K562 (cell line): ENCODE measurements at regions not wholly inside any gene's neighbourhood (a gene's known extent, or its start where the extent isn't known, plus 50 kb on each side); places are given as distances from the start of the nearest gene placed in this dataset.

Experiments used
- ATAC-seq: fragments of 200-7000 bp; cut with Tn5 transposase; 3 replicates; pipeline ENCODE4 v1.9.1; 2020; ENCODE audit warnings: moderate library complexity
- BruUV-seq: library from RNA; stranded (reverse); fragments of 400-500 nt; replicated peaks from 2 replicates; lab custom pipeline; 2021; lab: Mats Ljungman, UMichigan
- CTCF ChIA-PET: fragments of 300-600 bp; formaldehyde crosslinking; extraction: SDS; loops from one replicate; lab custom pipeline; 2021; ENCODE audit warnings: low intra/inter-chr PET ratio; lab: Yijun Ruan, JAX
- POLR2A ChIA-PET: fragments of 300-600, 350-650 bp; sonication (Branson Sonifier 250); formaldehyde crosslinking; extraction: SDS; loops from one replicate; lab custom pipeline; 2021; ENCODE audit warnings: antibody characterized with exemption, inconsistent platforms; lab: Yijun Ruan, JAX
- DNase-seq, 4 experiments: peaks; one replicate each; pipeline versions ENCODE4 v3.0.0 to v3.0.0-alpha.2; 2011 to 2018; ENCODE audit warnings: low spot score in 3 of 4, mixed read lengths in 3 of 4; ENCODE audit errors: extremely low read depth in 1 of 4
- FAIRE-seq: peaks from 2 replicates; lab custom pipeline; 2011; peaks lifted over from hg19 to GRCh38; lab: Jason Lieb, UNC
- H2AFZ ChIP-seq: 2 replicates; pipeline ENCODE4 v1.6.0; 2011; ENCODE audit warnings: low read depth, low read length, control low read depth, inconsistent platforms
- H3K27ac ChIP-seq: fragments of 200-600 bp; 3 replicates; pipeline ENCODE4 v1.8.0; 2011; ENCODE audit warnings: low read depth, mild to moderate bottlenecking, control low read depth, inconsistent platforms, low read length, moderate library complexity, mixed read lengths; ENCODE audit errors: extremely low read depth
- H3K27me3 ChIP-seq, 2 experiments: fragments of 300-600 bp in 1 of 2; 2 replicates in 1 of 2; 3 replicates in 1 of 2; pipeline versions ENCODE4 v1.6.0 to v1.8.0; 2011; ENCODE audit warnings: inconsistent platforms in 2 of 2, low read length in 2 of 2, mild to moderate bottlenecking in 1 of 2, mixed read lengths in 1 of 2, moderate library complexity in 1 of 2; ENCODE audit not compliant: control insufficient read depth in 2 of 2, insufficient read depth in 2 of 2
- H3K36me3 ChIP-seq: fragments of 300-600 bp; 3 replicates; pipeline ENCODE4 v1.8.0; 2011; ENCODE audit warnings: mild to moderate bottlenecking, low read length, inconsistent platforms; ENCODE audit not compliant: control insufficient read depth, insufficient read depth
- H3K4me1 ChIP-seq, 2 experiments: fragments of 200-600 bp in 1 of 2; replicated peaks in 1 of 2; 2 replicates in 1 of 2; 3 replicates in 1 of 2; pipeline versions ENCODE4 v1.5.1 to v1.8.0; 2011; ENCODE audit warnings: inconsistent platforms in 2 of 2, low read length in 2 of 2, mild to moderate bottlenecking in 1 of 2, mixed read lengths in 1 of 2, moderate library complexity in 1 of 2; ENCODE audit not compliant: control insufficient read depth in 2 of 2, insufficient read depth in 2 of 2
- H3K4me2 ChIP-seq: 2 replicates; pipeline ENCODE4 v1.6.1; 2011; ENCODE audit warnings: low read length, control low read depth, inconsistent platforms, mixed read lengths; ENCODE audit not compliant: insufficient read depth
- H3K4me3 ChIP-seq: fragments of 200-600 bp; sonication (generic), shearing (Covaris generic); 2 replicates; pipeline ENCODE4 v1.5.1; 2016; ENCODE audit warnings: control low read depth, inconsistent platforms
- H3K79me2 ChIP-seq: fragments of 200-600 bp; 3 replicates; pipeline ENCODE4 v1.8.0; 2011; ENCODE audit warnings: low read length, inconsistent platforms; ENCODE audit not compliant: control insufficient read depth, insufficient read depth
- H3K9ac ChIP-seq, 2 experiments: 2 replicates each; pipeline versions ENCODE4 v1.6.0 to v1.6.1; 2011; ENCODE audit warnings: low read depth in 2 of 2, low read length in 2 of 2, control low read depth in 1 of 2, inconsistent platforms in 1 of 2, mild to moderate bottlenecking in 1 of 2, mixed read lengths in 1 of 2; ENCODE audit not compliant: insufficient read depth in 1 of 2
- H3K9me1 ChIP-seq: one replicate; pipeline ENCODE4 v1.6.0; 2011; ENCODE audit warnings: inconsistent platforms, mild to moderate bottlenecking, low read length, moderate library complexity; ENCODE audit not compliant: control insufficient read depth, insufficient read depth
- H3K9me3 ChIP-seq: replicated peaks from 2 replicates; pipeline ENCODE4 v1.5.1; 2011; ENCODE audit warnings: low read depth, low read length, inconsistent platforms; ENCODE audit not compliant: control insufficient read depth, insufficient read depth
- H4K20me1 ChIP-seq: replicated peaks from 2 replicates; pipeline ENCODE4 v1.6.1; 2011; ENCODE audit warnings: low read length, inconsistent platforms, mixed read lengths; ENCODE audit not compliant: control insufficient read depth, insufficient read depth
- ETV1 ChIP-seq: fragments of 450-650 bp; conservative IDR thresholded peaks from 2 replicates; pipeline ENCODE4 v1.6.1; 2016; ENCODE audit warnings: missing genetic modification characterization, control low read depth, low read depth, missing compliant biosample characterization
- GTF2F1 ChIP-seq: IDR thresholded peaks from 2 replicates; pipeline ENCODE4 v1.6.1; 2011; ENCODE audit warnings: low read depth, low read length, improper control_type of control experiment
- WGBS: fragments of 100-300 bp; shearing (Covaris generic); methylation state at CpG from one replicate; pipeline ENCODE4 v1.1.6; 2016; ENCODE audit warnings: low coverage, mixed read lengths; ENCODE audit not compliant: insufficient coverage; ENCODE audit errors: missing lambda C conversion rate; 5-methylcytosine and 5-hydroxymethylcytosine counted together
- in situ Hi-C: fragments of 300-500 bp; cut with MboI; formaldehyde crosslinking; loops from 4 replicates; pipeline ENCODE4 v1.15.0; 2018; ENCODE audit warnings: inconsistent platforms, mixed read lengths
- intact Hi-C: fragments of 100-400 bp; cut with micrococcal nuclease; formaldehyde crosslinking; loops from 2 replicates; pipeline ENCODE4 v1.14.2; 2022
- TF ChIP-seq, protein P1 (sequence below): fragments of 200-400 bp; formaldehyde crosslinking; IDR thresholded peaks from 2 replicates; pipeline ENCODE4 v1.6.1; 2017; ENCODE audit warnings: mild to moderate bottlenecking, low read depth, low read length, moderate library complexity
- TF ChIP-seq, protein P2 (sequence below): IDR thresholded peaks from 2 replicates; pipeline ENCODE4 v1.6.1; 2012; ENCODE audit warnings: low read depth, low read length, improper control_type of control experiment, borderline replicate concordance
- TF ChIP-seq, protein P3 (sequence below): fragments of 250-450 bp; sonication (Bioruptor Pico); IDR thresholded peaks from 2 replicates; pipeline ENCODE4 v1.5.0; 2021; ENCODE audit warnings: mild to moderate bottlenecking, moderate library complexity
- TF ChIP-seq, protein P4 (sequence below): sonication (generic); formaldehyde crosslinking; IDR thresholded peaks from 2 replicates; pipeline ENCODE4 v1.8.0; 2022; ENCODE audit warnings: mild to moderate bottlenecking, missing genetic modification reagents

GRCh38 chr5:23314827-23315226, 192.6 kb upstream of the PRDM9 start (continued):
- TF ChIP-seq, protein P1, sequence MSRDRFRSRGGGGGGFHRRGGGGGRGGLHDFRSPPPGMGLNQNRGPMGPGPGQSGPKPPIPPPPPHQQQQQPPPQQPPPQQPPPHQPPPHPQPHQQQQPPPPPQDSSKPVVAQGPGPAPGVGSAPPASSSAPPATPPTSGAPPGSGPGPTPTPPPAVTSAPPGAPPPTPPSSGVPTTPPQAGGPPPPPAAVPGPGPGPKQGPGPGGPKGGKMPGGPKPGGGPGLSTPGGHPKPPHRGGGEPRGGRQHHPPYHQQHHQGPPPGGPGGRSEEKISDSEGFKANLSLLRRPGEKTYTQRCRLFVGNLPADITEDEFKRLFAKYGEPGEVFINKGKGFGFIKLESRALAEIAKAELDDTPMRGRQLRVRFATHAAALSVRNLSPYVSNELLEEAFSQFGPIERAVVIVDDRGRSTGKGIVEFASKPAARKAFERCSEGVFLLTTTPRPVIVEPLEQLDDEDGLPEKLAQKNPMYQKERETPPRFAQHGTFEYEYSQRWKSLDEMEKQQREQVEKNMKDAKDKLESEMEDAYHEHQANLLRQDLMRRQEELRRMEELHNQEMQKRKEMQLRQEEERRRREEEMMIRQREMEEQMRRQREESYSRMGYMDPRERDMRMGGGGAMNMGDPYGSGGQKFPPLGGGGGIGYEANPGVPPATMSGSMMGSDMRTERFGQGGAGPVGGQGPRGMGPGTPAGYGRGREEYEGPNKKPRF: no peak

DNA sequence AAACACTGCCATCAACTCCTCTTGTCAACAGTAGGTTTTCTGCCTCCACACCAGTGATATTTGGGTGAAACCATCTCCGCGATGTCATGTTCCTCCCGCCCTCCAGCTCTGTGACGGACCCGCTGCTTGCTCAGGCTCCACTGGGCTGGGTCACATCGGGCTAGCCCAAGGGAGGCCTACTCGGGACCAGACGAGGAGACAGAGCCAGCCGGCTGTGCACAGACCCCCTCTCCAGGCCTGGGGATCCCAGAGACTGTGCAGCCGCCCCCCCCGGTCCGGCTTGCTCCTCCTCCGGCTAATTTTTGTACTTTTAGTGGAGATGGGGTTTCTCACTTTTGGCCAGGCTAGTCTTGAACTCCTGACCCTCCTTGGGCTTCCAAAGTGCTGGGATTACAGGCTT, 202.4 kb upstream of the PRDM9 start:
- intact Hi-C loops (no loop called here), in situ Hi-C loops (no loop called here)
- Histone ChIP-seq H3K4me1 (no peaks in the 10 kb centered on the region), H3K79me2 (no peaks in the 10 kb centered on the region), H3K27ac (no peak overlapping the region), H3K9me3 (no peaks in the 10 kb centered on the region), H3K9me1 (no peaks in the 10 kb centered on the region), H3K9ac (no peak overlapping the region), H3K4me2 (no peak overlapping the region), H3K4me3 (no peak overlapping the region), H3K27me3 (no peaks in the 10 kb centered on the region), H2AFZ (no peak overlapping the region), H4K20me1 (no peaks in the 10 kb centered on the region), H3K36me3 (no peaks in the 10 kb centered on the region)
- POLR2A ChIA-PET: no interaction called here
- FAIRE-seq (no peak), DNase-seq (no peak), ATAC-seq (no peak)
- WGBS: 0% methylated on average over 11 of the region's 13 CpGs
- no TSS peak for BruUV-seq
- CTCF ChIA-PET: interaction anchor here (0.5 kb wide), 1 partner anchor 184 kb away, joined by 4 read pairs; no protein-coding TSS in a partner anchor
- no peak for TF ChIP-seq ETV1 (tag)
- no peak for TF ChIP-seq GTF2F1
- TF ChIP-seq, protein P2, sequence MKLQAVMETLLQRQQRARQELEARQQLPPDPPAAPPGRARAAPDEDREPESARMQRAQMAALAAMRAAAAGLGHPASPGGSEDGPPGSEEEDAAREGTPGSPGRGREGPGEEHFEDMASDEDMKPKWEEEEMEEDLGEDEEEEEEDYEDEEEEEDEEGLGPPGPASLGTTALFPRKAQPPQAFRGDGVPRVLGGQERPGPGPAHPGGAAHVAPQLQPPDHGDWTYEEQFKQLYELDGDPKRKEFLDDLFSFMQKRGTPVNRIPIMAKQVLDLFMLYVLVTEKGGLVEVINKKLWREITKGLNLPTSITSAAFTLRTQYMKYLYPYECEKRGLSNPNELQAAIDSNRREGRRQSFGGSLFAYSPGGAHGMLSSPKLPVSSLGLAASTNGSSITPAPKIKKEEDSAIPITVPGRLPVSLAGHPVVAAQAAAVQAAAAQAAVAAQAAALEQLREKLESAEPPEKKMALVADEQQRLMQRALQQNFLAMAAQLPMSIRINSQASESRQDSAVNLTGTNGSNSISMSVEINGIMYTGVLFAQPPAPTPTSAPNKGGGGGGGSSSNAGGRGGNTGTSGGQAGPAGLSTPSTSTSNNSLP: no peak
- TF ChIP-seq, protein P3, sequence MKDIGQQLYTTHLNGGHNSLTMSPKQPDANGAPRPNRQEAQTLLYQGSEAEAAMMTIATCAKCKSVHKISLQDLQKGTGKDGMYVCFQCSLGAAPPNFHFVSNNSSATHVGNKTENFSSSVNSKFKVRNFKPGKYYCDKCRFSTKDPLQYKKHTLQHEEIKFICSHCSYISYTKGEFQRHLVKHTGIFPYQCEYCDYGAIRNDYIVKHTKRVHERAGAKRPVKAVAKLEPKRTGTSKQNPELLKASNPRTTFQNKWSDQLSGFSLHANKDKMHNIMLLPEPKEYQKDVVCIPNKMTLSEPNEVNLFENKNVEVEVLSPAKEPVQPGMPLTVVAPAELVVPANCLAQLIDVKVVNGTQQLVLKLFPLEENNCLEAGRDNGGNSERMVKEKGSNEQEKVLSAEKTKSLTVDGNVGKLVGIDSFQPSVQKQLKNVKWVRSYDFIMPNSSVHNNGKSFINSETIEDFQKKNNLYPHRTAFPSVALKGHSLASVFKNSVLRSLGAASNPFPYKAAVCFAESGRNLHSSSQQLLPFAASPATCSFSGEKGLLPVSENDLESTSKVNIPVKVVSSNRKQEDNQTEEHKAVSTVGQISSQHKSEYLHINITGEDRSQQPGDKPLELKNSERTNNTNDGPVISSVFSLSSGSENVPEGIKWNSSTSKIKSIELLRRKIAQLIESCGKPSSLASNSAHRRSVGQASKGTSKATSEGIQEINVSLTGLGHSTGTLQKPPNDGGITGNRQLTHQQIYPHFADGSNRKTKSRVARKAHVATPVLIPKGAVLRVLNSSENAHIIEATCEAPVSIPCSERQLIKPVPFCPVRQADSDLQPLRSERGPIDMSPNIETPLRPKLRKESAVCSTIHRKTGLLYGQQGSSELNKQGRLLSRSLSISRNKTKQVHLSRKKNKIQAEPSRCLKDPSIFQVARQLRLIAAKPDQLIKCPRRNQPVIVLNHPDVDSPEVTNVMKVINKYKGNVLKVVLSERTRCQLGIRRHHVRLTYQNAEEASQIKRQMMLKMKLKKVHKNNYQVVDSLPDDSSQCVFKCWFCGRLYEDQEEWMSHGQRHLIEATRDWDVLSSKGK (CRISPR knock-in tag): no peak
- TF ChIP-seq, protein P4, sequence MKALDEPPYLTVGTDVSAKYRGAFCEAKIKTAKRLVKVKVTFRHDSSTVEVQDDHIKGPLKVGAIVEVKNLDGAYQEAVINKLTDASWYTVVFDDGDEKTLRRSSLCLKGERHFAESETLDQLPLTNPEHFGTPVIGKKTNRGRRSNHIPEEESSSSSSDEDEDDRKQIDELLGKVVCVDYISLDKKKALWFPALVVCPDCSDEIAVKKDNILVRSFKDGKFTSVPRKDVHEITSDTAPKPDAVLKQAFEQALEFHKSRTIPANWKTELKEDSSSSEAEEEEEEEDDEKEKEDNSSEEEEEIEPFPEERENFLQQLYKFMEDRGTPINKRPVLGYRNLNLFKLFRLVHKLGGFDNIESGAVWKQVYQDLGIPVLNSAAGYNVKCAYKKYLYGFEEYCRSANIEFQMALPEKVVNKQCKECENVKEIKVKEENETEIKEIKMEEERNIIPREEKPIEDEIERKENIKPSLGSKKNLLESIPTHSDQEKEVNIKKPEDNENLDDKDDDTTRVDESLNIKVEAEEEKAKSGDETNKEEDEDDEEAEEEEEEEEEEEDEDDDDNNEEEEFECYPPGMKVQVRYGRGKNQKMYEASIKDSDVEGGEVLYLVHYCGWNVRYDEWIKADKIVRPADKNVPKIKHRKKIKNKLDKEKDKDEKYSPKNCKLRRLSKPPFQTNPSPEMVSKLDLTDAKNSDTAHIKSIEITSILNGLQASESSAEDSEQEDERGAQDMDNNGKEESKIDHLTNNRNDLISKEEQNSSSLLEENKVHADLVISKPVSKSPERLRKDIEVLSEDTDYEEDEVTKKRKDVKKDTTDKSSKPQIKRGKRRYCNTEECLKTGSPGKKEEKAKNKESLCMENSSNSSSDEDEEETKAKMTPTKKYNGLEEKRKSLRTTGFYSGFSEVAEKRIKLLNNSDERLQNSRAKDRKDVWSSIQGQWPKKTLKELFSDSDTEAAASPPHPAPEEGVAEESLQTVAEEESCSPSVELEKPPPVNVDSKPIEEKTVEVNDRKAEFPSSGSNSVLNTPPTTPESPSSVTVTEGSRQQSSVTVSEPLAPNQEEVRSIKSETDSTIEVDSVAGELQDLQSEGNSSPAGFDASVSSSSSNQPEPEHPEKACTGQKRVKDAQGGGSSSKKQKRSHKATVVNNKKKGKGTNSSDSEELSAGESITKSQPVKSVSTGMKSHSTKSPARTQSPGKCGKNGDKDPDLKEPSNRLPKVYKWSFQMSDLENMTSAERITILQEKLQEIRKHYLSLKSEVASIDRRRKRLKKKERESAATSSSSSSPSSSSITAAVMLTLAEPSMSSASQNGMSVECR (CRISPR knock-in tag): no peak
